ENCODE measurements at regions not wholly inside any gene's neighbourhood (a gene's known extent, or its start where the extent isn't known, plus 50 kb on each side); places are given as distances from the start of the nearest gene placed in this dataset.

- Mint-ChIP-seq H3K4me3 (no peak overlapping the region), H3K36me3 (no peaks in the 10 kb centered on the region), H3K27ac (no peak overlapping the region), H3K27me3 (no peaks in the 10 kb centered on the region), H3K9me3 (no peaks in the 10 kb centered on the region), H3K4me1 (ENCODE audit: low read depth in 2 of 2) (no peaks in the 10 kb centered on the region)
- no peak for DNase-seq (ENCODE audit: low spot score)
- no peak for ATAC-seq
Measured at GRCh38 chr11:111168871-111169270, 76.7 kb upstream of the POU2AF2 start.

- no peaks in the 10 kb centered on the region for H3K36me3 Mint-ChIP-seq
- no peaks in the 10 kb centered on the region for H3K9me3 Mint-ChIP-seq
- no peak overlapping the region for H3K4me3 Mint-ChIP-seq
- no peak for DNase-seq (ENCODE audit: low spot score)
- no peaks in the 10 kb centered on the region for H3K27me3 Mint-ChIP-seq
- H3K4me1 Mint-ChIP-seq (ENCODE audit: low read depth in 2 of 2), result no peaks in the 10 kb centered on the region
- H3K27ac Mint-ChIP-seq, result no peak overlapping the region
- no peak for ATAC-seq
Measured at GRCh38 chr11:111167666-111168065, 77.9 kb upstream of the POU2AF2 start.

GRCh38 chr11:111166598-111166997, 78.9 kb upstream of the POU2AF2 start:
- Mint-ChIP-seq H3K27ac (no peak overlapping the region), H3K4me3 (no peak overlapping the region), H3K36me3 (no peaks in the 10 kb centered on the region), H3K27me3 (peaks cover 0 to 6% of the 10 kb centered on the region in 2 donors), H3K9me3 (no peaks in the 10 kb centered on the region), H3K4me1 (ENCODE audit: low read depth in 2 of 2) (no peaks in the 10 kb centered on the region)
- ATAC-seq (no peak), DNase-seq (ENCODE audit: low spot score) (no peak)

- Mint-ChIP-seq H3K4me3 (no peak overlapping the region), H3K4me1 (ENCODE audit: low read depth in 2 of 2) (no peaks in the 10 kb centered on the region), H3K36me3 (no peaks in the 10 kb centered on the region), H3K27ac (no peak overlapping the region), H3K9me3 (no peaks in the 10 kb centered on the region), H3K27me3 (peaks cover 6 to 18% of the 10 kb centered on the region in 2 donors)
- ATAC-seq (no peak), DNase-seq (ENCODE audit: low spot score) (no peak)
Measured at GRCh38 chr11:111162305-111162704, 83.2 kb upstream of the POU2AF2 start.

GRCh38 chr11:111157571-111157970, 88.0 kb upstream of the POU2AF2 start:
- no peak overlapping the region for H3K27ac Mint-ChIP-seq
- peaks cover 6 to 18% of the 10 kb centered on the region in 2 donors for H3K27me3 Mint-ChIP-seq
- DNase-seq (ENCODE audit: low spot score) (no peak), ATAC-seq (no peak)
- no peaks in the 10 kb centered on the region for H3K36me3 Mint-ChIP-seq
- no peak overlapping the region for H3K4me3 Mint-ChIP-seq
- no peaks in the 10 kb centered on the region for H3K4me1 Mint-ChIP-seq (ENCODE audit: low read depth in 2 of 2)
- H3K9me3 Mint-ChIP-seq, result no peaks in the 10 kb centered on the region

GRCh38 chr11:111155021-111155420, 90.5 kb upstream of the POU2AF2 start:
- Mint-ChIP-seq H3K4me3 (no peak overlapping the region), H3K36me3 (no peaks in the 10 kb centered on the region), H3K27me3 (no peaks in the 10 kb centered on the region), H3K27ac (no peak overlapping the region), H3K4me1 (ENCODE audit: low read depth in 2 of 2) (no peaks in the 10 kb centered on the region), H3K9me3 (no peaks in the 10 kb centered on the region)
- DNase-seq (ENCODE audit: low spot score) (no peak), ATAC-seq (no peak)

GRCh38 chr11:111153194-111153593, 92.3 kb upstream of the POU2AF2 start:
- Mint-ChIP-seq H3K27me3 (peaks cover 0 to 11% of the 10 kb centered on the region in 2 donors), H3K4me3 (no peak overlapping the region), H3K4me1 (ENCODE audit: low read depth in 2 of 2) (no peaks in the 10 kb centered on the region), H3K27ac (no peak overlapping the region), H3K36me3 (no peaks in the 10 kb centered on the region), H3K9me3 (no peaks in the 10 kb centered on the region)
- ATAC-seq (no peak), DNase-seq (ENCODE audit: low spot score) (no peak)

GRCh38 chr11:111148953-111149352, 96.6 kb upstream of the POU2AF2 start:
- H3K27me3 Mint-ChIP-seq, result peaks cover 0 to 11% of the 10 kb centered on the region in 2 donors
- ATAC-seq (no peak), DNase-seq (ENCODE audit: low spot score) (no peak)
- H3K36me3 Mint-ChIP-seq, result no peaks in the 10 kb centered on the region
- no peak overlapping the region for H3K27ac Mint-ChIP-seq
- no peaks in the 10 kb centered on the region for H3K9me3 Mint-ChIP-seq
- H3K4me1 Mint-ChIP-seq (ENCODE audit: low read depth in 2 of 2), result no peaks in the 10 kb centered on the region
- no peak overlapping the region for H3K4me3 Mint-ChIP-seq

- no peaks in the 10 kb centered on the region for H3K36me3 Mint-ChIP-seq
- H3K27ac Mint-ChIP-seq, result no peak overlapping the region
- ATAC-seq, result no peak
- H3K4me1 Mint-ChIP-seq (ENCODE audit: low read depth in 2 of 2), result no peaks in the 10 kb centered on the region
- DNase-seq (ENCODE audit: low spot score), result no peak
- no peak overlapping the region for H3K4me3 Mint-ChIP-seq
- no peaks in the 10 kb centered on the region for H3K9me3 Mint-ChIP-seq
- peaks cover 0 to 11% of the 10 kb centered on the region in 2 donors for H3K27me3 Mint-ChIP-seq
Measured at GRCh38 chr11:111148121-111148520, 97.4 kb upstream of the POU2AF2 start.

GRCh38 chr11:111137846-111138245, 107.7 kb upstream of the POU2AF2 start:
- no peaks in the 10 kb centered on the region for H3K4me1 Mint-ChIP-seq (ENCODE audit: low read depth in 2 of 2)
- DNase-seq (ENCODE audit: low spot score), result no peak
- H3K27me3 Mint-ChIP-seq, result peaks cover 5 to 35% of the 10 kb centered on the region in 2 donors
- no peak overlapping the region for H3K4me3 Mint-ChIP-seq
- H3K36me3 Mint-ChIP-seq, result no peaks in the 10 kb centered on the region
- ATAC-seq, result no peak
- no peaks in the 10 kb centered on the region for H3K9me3 Mint-ChIP-seq
- no peak overlapping the region for H3K27ac Mint-ChIP-seq

GRCh38 chr11:111135778-111136570, 109.6 kb upstream of the POU2AF2 start:
- Mint-ChIP-seq H3K9me3 (no peaks in the 10 kb centered on the region), H3K36me3 (no peaks in the 10 kb centered on the region), H3K4me1 (ENCODE audit: low read depth in 2 of 2) (no peaks in the 10 kb centered on the region), H3K27me3 (peaks cover 5 to 35% of the 10 kb centered on the region in 2 donors), H3K27ac (no peak overlapping the region), H3K4me3 (no peak overlapping the region)
- ATAC-seq, result no peak
- DNase-seq (ENCODE audit: low spot score), result no peak

- no peaks in the 10 kb centered on the region for H3K9me3 Mint-ChIP-seq
- no peak overlapping the region for H3K27ac Mint-ChIP-seq
- no peaks in the 10 kb centered on the region for H3K4me1 Mint-ChIP-seq (ENCODE audit: low read depth in 2 of 2)
- H3K27me3 Mint-ChIP-seq, result peaks cover 3 to 27% of the 10 kb centered on the region in 2 donors
- no peak overlapping the region for H3K4me3 Mint-ChIP-seq
- no peaks in the 10 kb centered on the region for H3K36me3 Mint-ChIP-seq
- ATAC-seq (no peak), DNase-seq (ENCODE audit: low spot score) (no peak)
Measured at GRCh38 chr11:111135101-111135500, 110.4 kb upstream of the POU2AF2 start.

- Mint-ChIP-seq H3K4me1 (ENCODE audit: low read depth in 2 of 2) (no peaks in the 10 kb centered on the region), H3K4me3 (no peak overlapping the region), H3K9me3 (no peaks in the 10 kb centered on the region), H3K27ac (no peak overlapping the region), H3K27me3 (peaks cover 0 to 11% of the 10 kb centered on the region in 2 donors), H3K36me3 (no peaks in the 10 kb centered on the region)
- no peak for ATAC-seq
- no peak for DNase-seq (ENCODE audit: low spot score)
Measured at GRCh38 chr11:111128076-111128870, 117.3 kb upstream of the POU2AF2 start.

GRCh38 chr11:111124724-111125123, 120.8 kb upstream of the POU2AF2 start:
- ATAC-seq, result no peak
- H3K9me3 Mint-ChIP-seq, result no peaks in the 10 kb centered on the region
- no peak overlapping the region for H3K4me3 Mint-ChIP-seq
- H3K36me3 Mint-ChIP-seq, result no peaks in the 10 kb centered on the region
- H3K4me1 Mint-ChIP-seq (ENCODE audit: low read depth in 2 of 2), result no peaks in the 10 kb centered on the region
- no peak overlapping the region for H3K27ac Mint-ChIP-seq
- peaks cover 0 to 9% of the 10 kb centered on the region in 2 donors for H3K27me3 Mint-ChIP-seq
- no peak for DNase-seq (ENCODE audit: low spot score)

All from natural killer cell treated with Interleukin-12 subunit alpha and Interleukin-12 subunit beta and Interleukin-15 and Interleukin-18, amount 100 ng/mL, for 72 hours (primary cell).